CD1c-positive myeloid dendritic cell (primary cell): ENCODE measurements at regions not wholly inside any gene's neighbourhood (a gene's known extent, or its start where the extent isn't known, plus 50 kb on each side); places are given as distances from the start of the nearest gene placed in this dataset.
"Not testable (repeated sequence)": the region's sequence is repeated elsewhere in the genome, so short reads cannot be mapped to it uniquely, and the experiment has no call there.

Source experiments
- DNase-seq: peaks from one replicate; pipeline ENCODE4 v3.0.0-alpha.2; 2016; ENCODE audit errors: extremely low spot score

- DNase-seq: no peak
These were observed 546.5 kb upstream of the SMIM31 start for GRCh38 chr4:164207460-164207859.

DNA sequence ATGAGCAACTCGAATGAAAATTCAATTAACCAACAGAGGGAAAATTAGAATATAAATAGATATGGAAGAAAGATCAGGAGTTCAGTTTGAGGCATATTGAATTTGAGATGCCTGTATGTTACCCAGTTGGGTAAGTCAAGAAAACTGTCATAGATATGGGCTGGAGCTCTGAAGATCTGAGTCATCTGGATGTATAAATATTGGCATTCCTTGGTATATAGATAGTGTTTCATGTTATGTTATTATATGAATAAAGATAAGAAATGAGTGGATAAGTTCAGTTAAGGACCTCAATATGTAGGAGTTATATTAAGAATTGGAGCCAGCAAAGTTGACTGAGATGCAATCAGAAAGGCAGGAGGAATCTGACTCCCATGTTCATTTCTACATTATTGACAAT lies 543.6 kb upstream of the SMIM31 start:
- no peak for DNase-seq

GRCh38 chr4:164212134-164212533 lies 541.8 kb upstream of the SMIM31 start:
- no peak for DNase-seq

DNA sequence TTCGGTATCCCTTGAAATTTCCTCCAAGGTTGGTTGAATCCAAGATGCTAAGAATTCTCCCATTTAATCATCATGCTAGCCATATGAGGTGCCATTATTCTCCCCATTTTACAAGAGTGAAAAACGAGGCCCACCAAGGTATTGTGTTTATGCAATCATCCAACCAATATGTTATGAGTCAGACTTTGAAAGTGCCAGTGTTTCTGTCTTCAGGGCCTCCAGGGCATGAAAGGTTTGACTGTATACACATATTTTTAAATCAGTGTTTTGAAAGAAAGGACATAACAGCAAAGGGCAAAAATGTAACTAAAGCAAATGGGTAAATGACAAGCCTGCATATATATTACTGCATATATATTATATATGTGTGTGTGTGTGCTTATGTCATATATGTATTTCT lies 541.2 kb upstream of the SMIM31 start:
- DNase-seq: no peak

DNA sequence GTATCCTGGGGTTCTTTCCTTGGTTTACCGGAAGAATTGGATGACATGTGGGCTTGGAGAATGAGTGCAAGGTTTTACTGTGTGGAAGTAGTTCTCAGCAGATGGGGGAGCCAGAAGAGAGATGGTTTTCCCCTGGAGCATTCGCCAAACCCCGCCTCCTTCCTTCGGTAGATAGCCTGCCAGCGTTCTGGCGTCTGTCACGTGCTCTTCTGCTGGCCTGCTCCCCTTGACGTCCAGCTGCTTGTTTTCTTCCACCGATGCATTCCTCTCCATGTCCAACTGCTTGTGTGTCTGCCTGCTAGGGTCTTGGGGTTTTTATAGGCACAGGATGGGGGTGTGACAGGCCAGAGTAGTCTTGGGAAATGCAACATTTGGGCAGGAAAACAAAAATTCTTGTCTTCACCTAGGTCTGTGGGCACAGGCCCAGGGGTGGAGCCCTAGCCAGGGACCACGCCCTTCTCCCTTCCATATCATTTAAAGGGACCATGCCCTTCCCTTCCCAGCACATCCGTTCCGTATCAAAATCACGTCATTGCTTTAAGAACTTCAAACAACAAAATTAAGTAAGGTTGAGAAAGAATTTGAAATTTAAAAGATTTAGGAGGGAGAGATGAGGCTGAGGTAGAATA lies 538.7 kb upstream of the SMIM31 start:
- DNase-seq: no peak

DNA sequence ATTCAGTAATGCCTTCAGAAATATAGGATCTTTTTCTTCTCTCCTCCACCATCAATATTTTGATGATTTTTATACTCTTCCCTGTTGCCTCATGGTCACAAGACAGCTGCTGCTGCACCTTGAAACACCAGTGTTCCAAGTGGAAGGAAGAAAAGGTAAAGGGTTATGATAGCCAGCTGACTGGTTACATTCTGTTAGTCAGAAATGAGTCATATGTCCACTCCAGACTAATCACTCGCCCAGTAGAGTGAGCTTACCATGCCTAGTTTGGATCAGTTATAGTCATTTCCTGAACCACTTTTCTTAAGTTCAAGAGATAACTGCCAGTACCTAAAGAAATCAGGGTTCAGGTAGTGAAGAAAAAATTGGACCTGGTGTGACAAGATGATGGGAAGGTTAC lies 532.3 kb upstream of the SMIM31 start:
- DNase-seq: no peak

GRCh38 chr4:164224871-164225270 lies 529.1 kb upstream of the SMIM31 start:
- DNase-seq: no peak

- no peak for DNase-seq
These were observed 524.7 kb upstream of the SMIM31 start for GRCh38 chr4:164229255-164229654.

GRCh38 chr4:164239433-164239832 lies 514.5 kb upstream of the SMIM31 start:
- DNase-seq: no peak

DNA sequence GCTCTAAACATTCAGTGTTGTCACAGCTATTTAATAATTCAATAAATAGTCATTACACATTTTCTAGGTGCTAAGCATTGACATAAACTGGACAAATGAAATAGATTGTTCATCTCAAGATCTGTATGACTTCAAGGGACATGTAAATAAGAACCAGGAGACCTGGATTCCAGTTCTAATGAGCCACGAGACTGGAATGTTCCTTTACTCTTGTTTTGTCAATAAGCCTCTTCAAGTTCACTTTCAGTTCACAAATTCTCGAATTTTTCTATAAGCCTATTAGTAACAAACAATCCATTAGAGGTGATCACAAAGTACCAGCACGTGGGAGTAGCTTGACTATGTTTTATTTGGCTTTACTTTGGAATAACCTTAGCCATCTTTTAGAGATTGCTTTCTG lies 514.0 kb upstream of the SMIM31 start:
- no peak for DNase-seq

- no peak for DNase-seq
These were observed 502.7 kb upstream of the SMIM31 start for GRCh38 chr4:164251257-164251656.

DNA sequence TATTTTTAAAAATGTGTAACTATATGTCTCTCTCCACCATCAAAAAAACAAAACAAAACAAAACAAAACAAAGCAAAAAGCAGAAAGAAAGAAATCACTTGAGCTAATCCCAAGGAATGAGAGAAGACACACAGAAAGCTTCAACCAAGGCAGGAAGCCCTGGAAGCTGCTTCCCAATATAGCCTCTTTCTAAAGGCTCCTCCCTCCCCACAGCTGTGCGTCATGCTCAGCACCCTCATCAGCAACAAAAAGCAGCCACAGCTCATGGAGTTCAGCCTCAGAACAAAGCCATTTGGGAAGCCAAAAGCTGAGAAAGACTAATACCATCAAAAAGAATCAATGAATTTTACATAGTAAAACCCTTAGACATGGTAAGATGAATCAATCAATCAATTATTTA lies 501.6 kb upstream of the SMIM31 start:
- no peak for DNase-seq

DNA sequence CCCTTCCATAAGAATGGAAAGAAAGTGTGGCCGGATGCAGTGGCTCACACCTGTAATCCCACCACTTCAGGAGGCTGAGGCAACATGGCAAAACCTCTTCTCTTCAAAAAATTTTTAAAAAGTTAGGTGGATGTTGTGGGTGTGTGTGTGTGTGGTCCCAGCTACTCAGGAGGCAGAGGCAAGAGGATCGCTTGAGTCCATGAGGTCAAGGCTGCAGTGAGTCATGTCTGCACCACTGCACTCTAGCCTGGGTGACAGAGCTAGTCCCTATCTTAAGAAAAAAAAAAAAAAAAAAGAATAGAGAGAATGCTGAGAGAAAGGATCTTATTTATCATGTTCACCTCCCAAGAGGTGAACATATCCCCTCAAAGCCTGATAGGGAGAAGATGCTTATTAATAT lies 492.1 kb upstream of the SMIM31 start:
- no peak for DNase-seq

DNA sequence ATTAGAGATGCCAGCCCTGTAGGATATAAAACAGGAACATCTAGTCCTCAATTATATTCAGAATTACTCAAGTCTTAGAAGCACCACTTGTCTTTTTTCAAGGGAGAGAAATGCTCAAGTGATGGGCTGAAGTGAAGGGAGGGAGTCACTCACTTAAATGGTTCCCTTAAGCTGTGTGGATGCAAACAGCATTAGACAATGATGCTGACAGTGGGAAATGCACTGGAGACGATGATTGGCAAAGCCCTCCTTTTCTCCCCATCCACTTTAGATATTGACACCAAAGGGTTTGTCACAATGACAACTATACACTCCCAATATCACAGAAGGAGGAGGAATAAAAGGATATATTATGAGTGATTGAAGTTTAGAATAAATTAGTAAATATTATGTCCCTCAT lies 491.4 kb upstream of the SMIM31 start:
- not testable (repeated sequence) for DNase-seq

GRCh38 chr4:164277414-164277813 lies 476.5 kb upstream of the SMIM31 start:
- not testable (repeated sequence) for DNase-seq

DNA sequence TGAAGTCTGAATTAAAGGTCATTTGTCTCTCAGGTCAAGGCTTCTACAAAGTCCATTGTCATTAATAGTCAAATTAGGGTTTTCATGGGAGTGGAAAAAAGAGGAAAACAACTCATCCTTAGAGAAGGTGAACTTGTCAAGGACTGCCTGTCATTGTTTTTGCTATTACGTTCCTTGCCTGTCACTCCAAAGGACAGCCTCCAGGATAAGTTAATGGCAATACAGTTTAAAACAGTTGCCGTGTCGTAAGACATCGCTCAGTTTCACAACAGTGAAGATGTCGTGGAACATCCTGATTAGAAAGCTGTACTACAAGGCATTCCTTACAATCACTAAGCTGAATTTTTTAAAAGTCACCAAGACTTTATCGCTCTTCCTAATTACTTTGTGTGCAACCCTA lies 466.8 kb upstream of the SMIM31 start:
- no peak for DNase-seq

DNA sequence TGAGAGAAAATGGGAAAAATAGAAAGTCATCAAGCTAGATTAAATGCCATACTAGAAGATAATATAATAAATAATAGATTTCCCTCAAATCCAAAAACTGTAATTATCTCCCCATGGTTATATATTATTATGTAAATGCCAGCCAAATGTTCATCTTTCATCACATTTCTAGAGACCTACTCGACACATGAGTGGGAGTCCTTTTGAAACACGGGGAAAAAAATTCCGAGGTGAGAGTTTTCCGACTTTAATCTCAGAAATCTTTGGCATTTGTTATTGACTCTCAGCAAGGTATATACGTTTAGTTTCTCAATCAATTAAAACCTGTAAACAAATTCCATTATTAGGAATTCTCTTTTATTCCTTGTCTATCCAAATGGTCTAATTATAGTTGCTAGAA lies 465.4 kb upstream of the SMIM31 start:
- DNase-seq: no peak

GRCh38 chr4:164293203-164293602 lies 460.7 kb upstream of the SMIM31 start:
- no peak for DNase-seq

DNA sequence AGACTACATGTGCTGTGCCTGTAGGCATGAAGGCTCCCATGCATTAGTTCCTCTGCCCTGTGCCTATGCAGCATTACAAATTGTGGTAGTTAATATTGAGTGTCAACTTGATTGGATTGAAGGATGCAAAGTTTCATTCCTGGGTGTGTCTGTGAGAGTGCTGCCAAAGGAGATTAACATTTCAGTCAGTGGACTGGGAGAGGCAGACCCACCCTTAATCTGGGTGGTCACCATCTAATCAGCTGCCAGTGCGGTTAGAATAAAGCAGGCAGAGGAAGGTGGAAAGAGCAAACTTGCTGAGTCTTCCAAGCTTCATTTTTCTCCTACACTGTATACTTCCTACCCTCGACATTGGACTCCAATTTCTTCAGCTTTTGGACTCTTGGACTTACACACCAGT lies 460.2 kb upstream of the SMIM31 start:
- DNase-seq: no peak

GRCh38 chr4:164301430-164301829 lies 452.5 kb upstream of the SMIM31 start:
- no peak for DNase-seq

DNA sequence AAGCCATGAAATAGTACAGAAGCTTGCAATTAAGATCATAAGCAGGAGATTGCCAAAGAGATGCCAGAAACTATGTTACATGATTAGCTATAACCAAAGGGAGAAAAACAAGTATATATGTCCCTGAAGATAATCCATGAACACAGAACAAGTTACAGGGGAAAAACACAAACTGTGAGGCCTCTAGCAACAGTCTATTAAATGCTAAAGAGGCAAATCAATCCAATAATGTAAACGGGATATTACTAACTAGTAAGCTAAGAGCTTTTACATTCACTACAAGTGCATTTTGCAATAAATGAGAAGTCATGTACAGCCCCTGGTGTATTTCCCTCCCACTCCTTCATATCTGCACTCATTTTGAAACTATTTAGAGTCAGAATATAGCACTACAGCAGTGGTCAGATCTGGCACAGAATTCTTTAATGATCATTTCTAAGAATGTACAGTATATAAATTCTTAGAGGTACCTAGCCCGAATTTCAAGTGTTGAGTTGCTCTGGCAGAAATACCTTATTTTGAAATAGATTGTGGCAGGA lies 449.8 kb upstream of the SMIM31 start:
- no peak for DNase-seq

DNA sequence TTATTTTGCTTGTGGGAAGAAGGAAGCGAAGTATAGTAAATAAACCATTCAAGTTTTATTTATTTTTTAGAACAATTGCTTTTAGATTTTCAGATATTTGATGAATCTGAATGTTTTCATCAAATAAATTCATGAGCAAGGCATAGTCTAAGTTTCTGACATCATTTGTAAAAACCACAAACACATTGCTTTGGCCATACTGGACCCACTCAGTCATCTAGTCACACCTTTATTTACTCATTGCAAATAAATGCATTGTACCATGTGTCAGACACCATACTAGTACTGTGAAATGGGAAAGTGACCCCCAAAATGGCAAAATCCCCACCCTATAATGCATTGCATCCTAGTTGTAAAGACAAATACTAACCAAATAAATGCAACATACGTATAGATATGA lies 449.1 kb upstream of the SMIM31 start:
- no peak for DNase-seq

DNA sequence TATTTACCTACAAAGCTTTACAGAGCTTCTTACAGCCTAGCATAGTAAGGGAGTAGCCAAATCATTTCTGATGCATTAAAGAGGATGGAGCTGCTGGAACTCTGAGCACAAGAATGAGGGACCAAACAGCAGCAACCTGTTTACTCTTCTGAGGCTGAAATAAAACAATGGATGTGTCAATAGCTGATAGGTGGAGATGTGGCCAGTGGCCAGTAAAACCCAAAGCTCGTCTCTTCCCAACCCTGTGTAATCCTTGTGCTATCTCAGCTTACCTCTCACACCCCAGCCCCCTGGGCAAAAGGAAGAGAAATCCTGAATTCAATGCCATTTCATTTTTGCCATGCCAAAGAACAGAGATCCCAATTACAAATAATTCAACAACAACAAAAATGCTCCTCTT lies 446.7 kb upstream of the SMIM31 start:
- DNase-seq: no peak

GRCh38 chr4:164312671-164313070 lies 441.3 kb upstream of the SMIM31 start:
- no peak for DNase-seq
